HEK293T (cell line): ENCODE measurements at regions not wholly inside any gene's neighbourhood (a gene's known extent, or its start where the extent isn't known, plus 50 kb on each side); places are given as distances from the start of the nearest gene placed in this dataset.

ENCODE experiments used
- CTBP1 ChIP-seq: fragments of 450-650 bp; IDR thresholded peaks from 2 replicates; pipeline ENCODE4 v1.6.1; 2016; ENCODE audit warnings: borderline replicate concordance
- FOXA1 ChIP-seq: fragments of 450-650 bp; IDR thresholded peaks from 2 replicates; pipeline ENCODE4 v1.6.1; 2016; ENCODE audit warnings: mild to moderate bottlenecking
- FOXK2 ChIP-seq: fragments of 450-650 bp; IDR thresholded peaks from 2 replicates; pipeline ENCODE4 v1.6.1; 2016; ENCODE audit warnings: mild to moderate bottlenecking
- FOXM1 ChIP-seq: fragments of 450-650 bp; IDR thresholded peaks from 2 replicates; pipeline ENCODE4 v1.6.1; 2017; ENCODE audit warnings: mild to moderate bottlenecking, borderline replicate concordance
- HDGF ChIP-seq: fragments of 450-650 bp; IDR thresholded peaks from 2 replicates; pipeline ENCODE4 v1.6.1; 2017; ENCODE audit warnings: antibody characterized with exemption, borderline replicate concordance
- LEF1 ChIP-seq: fragments of 450-650 bp; IDR thresholded peaks from 2 replicates; pipeline ENCODE4 v1.6.1; 2017; ENCODE audit warnings: mild to moderate bottlenecking, borderline replicate concordance
- SP1 ChIP-seq: fragments of 450-650 bp; IDR thresholded peaks from 2 replicates; pipeline ENCODE4 v1.6.1; 2017
- SUZ12 ChIP-seq: fragments of 450-650 bp; IDR thresholded peaks from 2 replicates; pipeline ENCODE4 v1.6.1; 2016; ENCODE audit warnings: mild to moderate bottlenecking

GRCh38 chr3:186476044-186476468 is 68.1 kb downstream of the CRYGS start:
- TF ChIP-seq SP1 (no peak), SUZ12 (no peak), LEF1 (no peak), CTBP1 (no peak), FOXA1 (no peak), HDGF (no peak), FOXM1 (no peak), FOXK2 (no peak)
